DOHH2 (cell line): ENCODE measurements at regions not wholly inside any gene's neighbourhood (a gene's known extent, or its start where the extent isn't known, plus 50 kb on each side); places are given as distances from the start of the nearest gene placed in this dataset.

Experiments
- H3F3A ChIP-seq: fragments of 200-600 bp; sonication (generic), shearing (Covaris generic); 2 replicates; pipeline ENCODE4 v1.6.0; 2016; ENCODE audit warnings: antibody characterized with exemption, mild to moderate bottlenecking; ENCODE audit not compliant: control insufficient read depth, insufficient read depth
- H3K27ac ChIP-seq: fragments of 200-600 bp; sonication (generic); 2 replicates; pipeline ENCODE4 v1.5.1; 2014; ENCODE audit warnings: low read depth, mild to moderate bottlenecking, low read length, moderate library complexity
- H3K27me3 ChIP-seq: fragments of 200-600 bp; sonication (generic); 2 replicates; pipeline ENCODE4 v1.6.1; 2014; ENCODE audit warnings: mild to moderate bottlenecking, low read length, mixed read lengths; ENCODE audit not compliant: control insufficient read depth
- H3K36me3 ChIP-seq: fragments of 200-600 bp; sonication (generic); 2 replicates; pipeline ENCODE4 v1.6.1; 2014; ENCODE audit warnings: mild to moderate bottlenecking, low read length, moderate library complexity, mixed read lengths; ENCODE audit not compliant: control insufficient read depth
- H3K4me1 ChIP-seq: fragments of 200-600 bp; sonication (generic); 2 replicates; pipeline ENCODE4 v1.6.1; 2014; ENCODE audit warnings: mild to moderate bottlenecking, low read length, mixed read lengths; ENCODE audit not compliant: control insufficient read depth
- H3K4me2 ChIP-seq: fragments of 200-600 bp; sonication (generic); 2 replicates; pipeline ENCODE4 v1.6.0; 2014; ENCODE audit warnings: mild to moderate bottlenecking, low read length, moderate library complexity
- H3K4me3 ChIP-seq: fragments of 200-600 bp; sonication (generic); 2 replicates; pipeline ENCODE4 v1.5.1; 2014; ENCODE audit warnings: mild to moderate bottlenecking, low read length, mixed read lengths
- H3K79me2 ChIP-seq: fragments of 200-600 bp; sonication (generic); 2 replicates; pipeline ENCODE4 v1.6.1; 2014; ENCODE audit warnings: mild to moderate bottlenecking, low read length, mixed read lengths; ENCODE audit not compliant: control insufficient read depth
- H3K9me2 ChIP-seq: fragments of 200-600 bp; sonication (generic); replicated peaks from 2 replicates; pipeline ENCODE4 v1.6.1; 2014; ENCODE audit warnings: mild to moderate bottlenecking, low read length, mixed read lengths; ENCODE audit not compliant: control insufficient read depth
- H3K9me3 ChIP-seq: fragments of 200-600 bp; sonication (generic); 2 replicates; pipeline ENCODE4 v1.6.1; 2014; ENCODE audit warnings: antibody characterized with exemption, low read length, mixed read lengths; ENCODE audit not compliant: control insufficient read depth, insufficient read depth
- H4K20me1 ChIP-seq: fragments of 200-600 bp; sonication (generic); 2 replicates; pipeline ENCODE4 v1.6.0; 2014; ENCODE audit warnings: low read depth, mild to moderate bottlenecking, antibody characterized with exemption, low read length, moderate library complexity; ENCODE audit not compliant: control insufficient read depth, insufficient read depth
- EZH2phosphoT487 ChIP-seq: fragments of 200-600 bp; sonication (generic); IDR thresholded peaks from 2 replicates; pipeline ENCODE4 v1.6.1; 2017; ENCODE audit warnings: borderline replicate concordance, mild to moderate bottlenecking, antibody characterized with exemption, low read length, moderate library complexity, mixed read lengths
- TF ChIP-seq, protein P1 (sequence below): fragments of 200-600 bp; sonication (generic); IDR thresholded peaks from one replicate; pipeline ENCODE4 v1.5.1; 2014; ENCODE audit warnings: antibody characterized with exemption, mild to moderate bottlenecking, low read depth, low read length; ENCODE audit not compliant: poor library complexity, severe bottlenecking

GRCh38 chr6:167648501-167649278, 178.0 kb upstream of the AFDN start:
- Histone ChIP-seq H3K4me3 (no peak overlapping the region), H4K20me1 (no peaks in the 10 kb centered on the region), H3K9me2 (no peaks in the 10 kb centered on the region), H3K27ac (no peak overlapping the region), H3K4me1 (peaks cover 15% of the 10 kb centered on the region), H3F3A (no peaks in the 10 kb centered on the region), H3K36me3 (no peaks in the 10 kb centered on the region), H3K27me3 (no peaks in the 10 kb centered on the region), H3K9me3 (peaks cover 9% of the 10 kb centered on the region; the same call in 1 of the 2 replicates), H3K79me2 (no peaks in the 10 kb centered on the region), H3K4me2 (no peak overlapping the region)
- TF ChIP-seq EZH2phosphoT487, result no peak
- TF ChIP-seq, protein P1, sequence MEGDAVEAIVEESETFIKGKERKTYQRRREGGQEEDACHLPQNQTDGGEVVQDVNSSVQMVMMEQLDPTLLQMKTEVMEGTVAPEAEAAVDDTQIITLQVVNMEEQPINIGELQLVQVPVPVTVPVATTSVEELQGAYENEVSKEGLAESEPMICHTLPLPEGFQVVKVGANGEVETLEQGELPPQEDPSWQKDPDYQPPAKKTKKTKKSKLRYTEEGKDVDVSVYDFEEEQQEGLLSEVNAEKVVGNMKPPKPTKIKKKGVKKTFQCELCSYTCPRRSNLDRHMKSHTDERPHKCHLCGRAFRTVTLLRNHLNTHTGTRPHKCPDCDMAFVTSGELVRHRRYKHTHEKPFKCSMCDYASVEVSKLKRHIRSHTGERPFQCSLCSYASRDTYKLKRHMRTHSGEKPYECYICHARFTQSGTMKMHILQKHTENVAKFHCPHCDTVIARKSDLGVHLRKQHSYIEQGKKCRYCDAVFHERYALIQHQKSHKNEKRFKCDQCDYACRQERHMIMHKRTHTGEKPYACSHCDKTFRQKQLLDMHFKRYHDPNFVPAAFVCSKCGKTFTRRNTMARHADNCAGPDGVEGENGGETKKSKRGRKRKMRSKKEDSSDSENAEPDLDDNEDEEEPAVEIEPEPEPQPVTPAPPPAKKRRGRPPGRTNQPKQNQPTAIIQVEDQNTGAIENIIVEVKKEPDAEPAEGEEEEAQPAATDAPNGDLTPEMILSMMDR, result no peak

GRCh38 chr6:167649476-167649875, 177.2 kb upstream of the AFDN start:
- Histone ChIP-seq H3K27me3 (no peaks in the 10 kb centered on the region), H3K4me1 (peaks cover 13% of the 10 kb centered on the region), H3K36me3 (no peaks in the 10 kb centered on the region), H3K79me2 (no peaks in the 10 kb centered on the region), H3K27ac (no peak overlapping the region), H3K9me2 (no peaks in the 10 kb centered on the region), H3K4me3 (no peak overlapping the region), H3K4me2 (no peak overlapping the region), H3F3A (no peaks in the 10 kb centered on the region), H4K20me1 (no peaks in the 10 kb centered on the region), H3K9me3 (peaks cover 9% of the 10 kb centered on the region; the same call in 1 of the 2 replicates)
- TF ChIP-seq, protein P1, result no peak
- TF ChIP-seq EZH2phosphoT487, result no peak

DNA sequence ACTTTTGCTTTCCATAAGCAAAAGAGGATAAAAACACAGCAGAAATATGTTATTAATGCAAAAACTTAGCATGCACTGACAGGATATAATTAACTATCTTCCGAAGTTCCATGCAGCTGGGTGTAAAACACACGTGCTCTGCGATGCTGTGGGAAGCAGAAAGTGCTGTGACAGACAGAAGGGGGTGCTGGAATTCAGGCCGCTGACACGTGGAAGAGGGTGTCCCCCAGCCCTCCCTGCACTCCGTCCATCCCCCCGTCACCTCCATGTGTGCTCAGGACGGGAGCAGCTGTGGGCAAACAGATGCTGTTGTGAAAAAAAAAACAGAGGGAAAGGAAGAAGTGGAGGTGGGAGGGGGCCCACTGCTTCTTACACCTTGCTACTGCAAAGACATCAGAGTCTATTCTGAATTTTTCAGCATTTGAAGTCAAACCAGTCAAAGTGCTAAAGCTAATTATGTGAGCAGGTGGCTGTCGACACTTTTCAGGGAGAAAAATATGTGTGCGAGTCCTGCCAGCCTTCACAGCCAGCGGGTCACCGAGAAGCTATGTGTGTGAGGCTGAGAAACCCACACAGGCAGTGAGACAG, 175.9 kb upstream of the AFDN start:
- H3K79me2 ChIP-seq, result no peaks in the 10 kb centered on the region
- H3F3A ChIP-seq, result no peaks in the 10 kb centered on the region
- H3K9me3 ChIP-seq, result peaks cover 9% of the 10 kb centered on the region; the same call in 1 of the 2 replicates
- no peaks in the 10 kb centered on the region for H4K20me1 ChIP-seq
- H3K27ac ChIP-seq, result no peak overlapping the region
- no peak overlapping the region for H3K4me3 ChIP-seq
- no peaks in the 10 kb centered on the region for H3K27me3 ChIP-seq
- no peaks in the 10 kb centered on the region for H3K36me3 ChIP-seq
- TF ChIP-seq, protein P1, result no peak
- no peak overlapping the region for H3K4me2 ChIP-seq
- no peaks in the 10 kb centered on the region for H3K9me2 ChIP-seq
- H3K4me1 ChIP-seq, result no peaks in the 10 kb centered on the region
